K562 (cell line): ENCODE measurements at regions not wholly inside any gene's neighbourhood (a gene's known extent, or its start where the extent isn't known, plus 50 kb on each side); places are given as distances from the start of the nearest gene placed in this dataset.
A peak's percentile ranks its signal among the peaks of the same experiment; 100 is the strongest.

Experiments used
- ATAC-seq: fragments of 200-7000 bp; cut with Tn5 transposase; 3 replicates; pipeline ENCODE4 v1.9.1; 2020; ENCODE audit warnings: moderate library complexity
- BruUV-seq: library from RNA; stranded (reverse); fragments of 400-500 nt; replicated peaks from 2 replicates; lab custom pipeline; 2021; lab: Mats Ljungman, UMichigan
- CTCF ChIA-PET: fragments of 300-600 bp; formaldehyde crosslinking; extraction: SDS; loops from one replicate; lab custom pipeline; 2021; ENCODE audit warnings: low intra/inter-chr PET ratio; lab: Yijun Ruan, JAX
- POLR2A ChIA-PET: fragments of 300-600, 350-650 bp; sonication (Branson Sonifier 250); formaldehyde crosslinking; extraction: SDS; loops from one replicate; lab custom pipeline; 2021; ENCODE audit warnings: antibody characterized with exemption, inconsistent platforms; lab: Yijun Ruan, JAX
- DNase-seq, 4 experiments: peaks; one replicate each; pipeline versions ENCODE4 v3.0.0 to v3.0.0-alpha.2; 2011 to 2018; ENCODE audit warnings: low spot score in 3 of 4, mixed read lengths in 3 of 4; ENCODE audit errors: extremely low read depth in 1 of 4
- FAIRE-seq: peaks from 2 replicates; lab custom pipeline; 2011; peaks lifted over from hg19 to GRCh38; lab: Jason Lieb, UNC
- H2AFZ ChIP-seq: 2 replicates; pipeline ENCODE4 v1.6.0; 2011; ENCODE audit warnings: low read depth, low read length, control low read depth, inconsistent platforms
- H3K27ac ChIP-seq: fragments of 200-600 bp; 3 replicates; pipeline ENCODE4 v1.8.0; 2011; ENCODE audit warnings: low read depth, mild to moderate bottlenecking, control low read depth, inconsistent platforms, low read length, moderate library complexity, mixed read lengths; ENCODE audit errors: extremely low read depth
- H3K27me3 ChIP-seq, 2 experiments: fragments of 300-600 bp in 1 of 2; 2 replicates in 1 of 2; 3 replicates in 1 of 2; pipeline versions ENCODE4 v1.6.0 to v1.8.0; 2011; ENCODE audit warnings: inconsistent platforms in 2 of 2, low read length in 2 of 2, mild to moderate bottlenecking in 1 of 2, mixed read lengths in 1 of 2, moderate library complexity in 1 of 2; ENCODE audit not compliant: control insufficient read depth in 2 of 2, insufficient read depth in 2 of 2
- H3K36me3 ChIP-seq: fragments of 300-600 bp; 3 replicates; pipeline ENCODE4 v1.8.0; 2011; ENCODE audit warnings: mild to moderate bottlenecking, low read length, inconsistent platforms; ENCODE audit not compliant: control insufficient read depth, insufficient read depth
- H3K4me1 ChIP-seq, 2 experiments: fragments of 200-600 bp in 1 of 2; replicated peaks in 1 of 2; 2 replicates in 1 of 2; 3 replicates in 1 of 2; pipeline versions ENCODE4 v1.5.1 to v1.8.0; 2011; ENCODE audit warnings: inconsistent platforms in 2 of 2, low read length in 2 of 2, mild to moderate bottlenecking in 1 of 2, mixed read lengths in 1 of 2, moderate library complexity in 1 of 2; ENCODE audit not compliant: control insufficient read depth in 2 of 2, insufficient read depth in 2 of 2
- H3K4me2 ChIP-seq: 2 replicates; pipeline ENCODE4 v1.6.1; 2011; ENCODE audit warnings: low read length, control low read depth, inconsistent platforms, mixed read lengths; ENCODE audit not compliant: insufficient read depth
- H3K4me3 ChIP-seq: fragments of 200-600 bp; sonication (generic), shearing (Covaris generic); 2 replicates; pipeline ENCODE4 v1.5.1; 2016; ENCODE audit warnings: control low read depth, inconsistent platforms
- H3K79me2 ChIP-seq: fragments of 200-600 bp; 3 replicates; pipeline ENCODE4 v1.8.0; 2011; ENCODE audit warnings: low read length, inconsistent platforms; ENCODE audit not compliant: control insufficient read depth, insufficient read depth
- H3K9ac ChIP-seq, 2 experiments: 2 replicates each; pipeline versions ENCODE4 v1.6.0 to v1.6.1; 2011; ENCODE audit warnings: low read depth in 2 of 2, low read length in 2 of 2, control low read depth in 1 of 2, inconsistent platforms in 1 of 2, mild to moderate bottlenecking in 1 of 2, mixed read lengths in 1 of 2; ENCODE audit not compliant: insufficient read depth in 1 of 2
- H3K9me1 ChIP-seq: one replicate; pipeline ENCODE4 v1.6.0; 2011; ENCODE audit warnings: inconsistent platforms, mild to moderate bottlenecking, low read length, moderate library complexity; ENCODE audit not compliant: control insufficient read depth, insufficient read depth
- H3K9me3 ChIP-seq: replicated peaks from 2 replicates; pipeline ENCODE4 v1.5.1; 2011; ENCODE audit warnings: low read depth, low read length, inconsistent platforms; ENCODE audit not compliant: control insufficient read depth, insufficient read depth
- H4K20me1 ChIP-seq: replicated peaks from 2 replicates; pipeline ENCODE4 v1.6.1; 2011; ENCODE audit warnings: low read length, inconsistent platforms, mixed read lengths; ENCODE audit not compliant: control insufficient read depth, insufficient read depth
- CBX3 ChIP-seq, 2 experiments: IDR thresholded peaks; 1 replicate in 1 of 2; 2 replicates in 1 of 2; pipeline ENCODE4 v1.6.1; 2012; ENCODE audit warnings: inconsistent platforms in 2 of 2, low read length in 2 of 2, borderline replicate concordance in 1 of 2, control low read depth in 1 of 2
- NCOA2 ChIP-seq, 2 experiments: fragments of 450-650 bp; IDR thresholded peaks; 2 replicates each; pipeline ENCODE4 v1.6.1; 2018; ENCODE audit warnings: mild to moderate bottlenecking in 2 of 2, moderate library complexity in 1 of 2; ENCODE audit not compliant: partially characterized antibody in 2 of 2
- RAD51 ChIP-seq: fragments of 450-650 bp; IDR thresholded peaks from 2 replicates; pipeline ENCODE4 v1.7.1; 2016; ENCODE audit warnings: low read depth, mild to moderate bottlenecking, borderline replicate concordance
- USF2 ChIP-seq: sonication (generic); formaldehyde crosslinking; IDR thresholded peaks from 2 replicates; pipeline ENCODE4 v1.5.0; 2020; ENCODE audit warnings: missing genetic modification reagents
- WGBS: fragments of 100-300 bp; shearing (Covaris generic); methylation state at CpG from one replicate; pipeline ENCODE4 v1.1.6; 2016; ENCODE audit warnings: low coverage, mixed read lengths; ENCODE audit not compliant: insufficient coverage; ENCODE audit errors: missing lambda C conversion rate; 5-methylcytosine and 5-hydroxymethylcytosine counted together
- in situ Hi-C: fragments of 300-500 bp; cut with MboI; formaldehyde crosslinking; loops from 4 replicates; pipeline ENCODE4 v1.15.0; 2018; ENCODE audit warnings: inconsistent platforms, mixed read lengths
- intact Hi-C: fragments of 100-400 bp; cut with micrococcal nuclease; formaldehyde crosslinking; loops from 2 replicates; pipeline ENCODE4 v1.14.2; 2022

- Histone ChIP-seq H3K4me3 (no peak overlapping the region), H3K9me1 (no peaks in the 10 kb centered on the region), H3K79me2 (no peaks in the 10 kb centered on the region), H4K20me1 (no peaks in the 10 kb centered on the region), H3K27me3 (no peaks in the 10 kb centered on the region; a peak in 2 of 5 replicates), H3K9ac (no peak overlapping the region), H3K9me3 (no peaks in the 10 kb centered on the region), H2AFZ (no peak overlapping the region), H3K4me1 (no peaks in the 10 kb centered on the region; a peak in 1 of 5 replicates), H3K4me2 (no peak overlapping the region), H3K36me3 (no peaks in the 10 kb centered on the region), H3K27ac (no peak overlapping the region)
- TF ChIP-seq USF2 (CRISPR knock-in tag): peak; percentile 81
- no peak for TF ChIP-seq NCOA2 (IDR thresholded peaks at IDR 0.05; ENCODE audit: partially characterized antibody in 2 of 2)
- TF ChIP-seq RAD51: peak; percentile 60
- TF ChIP-seq CBX3 (IDR thresholded peaks at IDR 0.05; ENCODE audit: borderline replicate concordance in 1 of 2, low read length in 2 of 2): no peak
- intact Hi-C loops: no loop called here
- WGBS: 7% methylated on average over 4 of the region's 4 CpGs
- CTCF ChIA-PET: no interaction called here
- FAIRE-seq: no peak
- no TSS peak for BruUV-seq
- in situ Hi-C loops: no loop called here
- peak; percentile 56; the same call in 2 of the 3 replicates for ATAC-seq
- DNase-seq: no peak
- POLR2A ChIA-PET: interaction anchor here (1.2 kb wide), 1 partner anchor 177 kb away, joined by 3 read pairs; no protein-coding TSS in a partner anchor
These were observed 235.4 kb downstream of the HNRNPD start for GRCh38 chr4:82138374-82138773.
